ENCODE measurements at regions not wholly inside any gene's neighbourhood (a gene's known extent, or its start where the extent isn't known, plus 50 kb on each side); places are given as distances from the start of the nearest gene placed in this dataset.

DNA sequence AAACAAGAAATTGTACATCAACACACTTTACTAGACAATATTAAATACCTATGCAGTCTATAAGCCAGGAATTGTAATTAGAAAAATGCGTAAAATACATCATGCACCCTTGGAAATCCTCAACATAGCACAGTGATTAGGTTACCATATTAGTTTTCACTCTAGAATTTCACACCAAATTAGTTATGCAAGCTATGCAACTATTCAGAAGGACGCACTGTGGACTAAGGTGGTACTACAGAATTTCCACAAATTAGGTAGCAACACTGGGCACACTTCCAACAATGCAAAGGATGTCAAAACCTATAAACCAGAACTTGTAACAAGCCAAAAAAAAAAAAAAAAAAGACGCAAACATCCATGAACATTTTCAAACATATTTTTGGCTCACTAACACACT lies 71.1 kb upstream of the ZCCHC13 start:
- TF ChIP-seq, protein P1, sequence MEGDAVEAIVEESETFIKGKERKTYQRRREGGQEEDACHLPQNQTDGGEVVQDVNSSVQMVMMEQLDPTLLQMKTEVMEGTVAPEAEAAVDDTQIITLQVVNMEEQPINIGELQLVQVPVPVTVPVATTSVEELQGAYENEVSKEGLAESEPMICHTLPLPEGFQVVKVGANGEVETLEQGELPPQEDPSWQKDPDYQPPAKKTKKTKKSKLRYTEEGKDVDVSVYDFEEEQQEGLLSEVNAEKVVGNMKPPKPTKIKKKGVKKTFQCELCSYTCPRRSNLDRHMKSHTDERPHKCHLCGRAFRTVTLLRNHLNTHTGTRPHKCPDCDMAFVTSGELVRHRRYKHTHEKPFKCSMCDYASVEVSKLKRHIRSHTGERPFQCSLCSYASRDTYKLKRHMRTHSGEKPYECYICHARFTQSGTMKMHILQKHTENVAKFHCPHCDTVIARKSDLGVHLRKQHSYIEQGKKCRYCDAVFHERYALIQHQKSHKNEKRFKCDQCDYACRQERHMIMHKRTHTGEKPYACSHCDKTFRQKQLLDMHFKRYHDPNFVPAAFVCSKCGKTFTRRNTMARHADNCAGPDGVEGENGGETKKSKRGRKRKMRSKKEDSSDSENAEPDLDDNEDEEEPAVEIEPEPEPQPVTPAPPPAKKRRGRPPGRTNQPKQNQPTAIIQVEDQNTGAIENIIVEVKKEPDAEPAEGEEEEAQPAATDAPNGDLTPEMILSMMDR (IDR thresholded peaks at IDR 0.05): no peak
- TF ChIP-seq POLR2A (IDR thresholded peaks at IDR 0.05): no peak
